HG02973 (cell line): ENCODE measurements at regions not wholly inside any gene's neighbourhood (a gene's known extent, or its start where the extent isn't known, plus 50 kb on each side); places are given as distances from the start of the nearest gene placed in this dataset.

Experiments
- ATAC-seq: cut with Tn5 transposase; IDR thresholded peaks from one replicate; pipeline ENCODE4 v1.9.1; 2021; ENCODE audit warnings: moderate library complexity; ENCODE audit not compliant: unreplicated experiment

DNA sequence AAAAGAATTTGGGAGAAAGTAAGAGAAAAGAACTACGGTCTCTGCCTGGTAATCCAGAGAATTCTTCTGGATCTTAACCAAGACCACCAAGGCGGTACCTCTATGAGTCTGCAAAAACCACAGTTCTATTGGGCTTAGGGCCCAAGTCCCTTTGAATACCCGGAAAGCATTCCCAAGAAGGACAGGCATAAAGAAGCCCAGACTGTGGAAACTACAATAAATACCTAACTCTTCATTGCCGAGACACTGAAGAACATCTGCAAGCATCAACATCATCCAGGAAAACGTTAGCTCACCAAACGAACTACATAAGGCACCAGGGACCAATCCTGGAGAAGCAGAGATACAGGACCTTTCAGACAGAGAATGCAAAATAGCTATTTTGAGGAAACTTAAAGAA lies 162.3 kb upstream of the TMC3 start:
- ATAC-seq = no peak

GRCh38 chr15:81534124-81534523 lies 160.1 kb upstream of the TMC3 start:
- no peak for ATAC-seq

GRCh38 chr15:81532001-81532400 lies 158.0 kb upstream of the TMC3 start:
- ATAC-seq = no peak

DNA sequence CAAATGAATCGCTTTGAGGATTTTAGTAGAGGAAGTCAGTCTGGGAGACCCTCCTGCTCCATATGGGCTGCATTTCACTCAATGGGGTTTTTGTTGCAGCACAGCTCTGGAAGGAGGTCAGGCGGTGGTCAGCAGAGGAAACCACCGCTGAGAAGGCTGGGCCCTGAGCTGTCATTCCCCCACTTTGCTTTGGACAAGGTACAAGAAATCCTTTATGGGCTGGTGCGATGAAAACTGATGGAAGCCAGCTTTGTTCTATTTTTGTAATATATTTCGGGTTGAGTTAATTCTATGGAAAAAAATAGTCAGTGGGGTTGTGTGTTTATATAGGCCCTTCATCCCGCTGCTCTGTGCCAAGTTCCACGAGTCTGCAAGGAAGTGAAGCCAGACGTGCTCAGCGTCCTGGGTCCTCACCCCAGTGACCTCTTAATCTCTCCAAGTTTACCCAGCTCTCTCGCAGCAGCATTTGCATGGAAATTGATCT lies 157.1 kb upstream of the TMC3 start:
- no peak for ATAC-seq

GRCh38 chr15:81530271-81530691 lies 156.3 kb upstream of the TMC3 start:
- no peak for ATAC-seq

GRCh38 chr15:81529481-81529880 lies 155.5 kb upstream of the TMC3 start:
- no peak for ATAC-seq

GRCh38 chr15:81526029-81526428 lies 152.0 kb upstream of the TMC3 start:
- ATAC-seq = no peak

- no peak for ATAC-seq
Observed at GRCh38 chr15:81524496-81524895, 150.5 kb upstream of the TMC3 start.

GRCh38 chr15:81523867-81524266 lies 149.9 kb upstream of the TMC3 start:
- ATAC-seq = no peak

- ATAC-seq = no peak
Observed at GRCh38 chr15:81520480-81520879, 146.5 kb upstream of the TMC3 start.

DNA sequence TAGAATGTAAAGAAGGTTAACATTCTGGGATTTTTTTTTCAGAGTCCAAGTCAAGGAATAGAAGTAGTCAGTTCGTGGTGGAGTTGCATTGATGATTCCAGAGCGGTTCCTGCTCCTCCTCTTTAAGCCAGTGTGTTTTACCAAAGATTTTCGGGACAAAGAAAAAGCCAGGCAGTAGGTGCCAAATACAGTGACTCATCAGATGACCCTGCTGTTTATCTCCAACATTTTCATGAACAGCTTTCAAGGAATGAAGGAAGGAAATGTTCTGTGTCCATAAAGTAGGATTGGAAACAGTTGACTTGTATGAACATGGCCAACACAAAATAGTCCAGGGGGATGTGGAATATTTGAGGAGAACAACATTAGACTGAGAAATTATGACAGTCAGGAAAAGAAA lies 142.4 kb upstream of the TMC3 start:
- no peak for ATAC-seq

GRCh38 chr15:81516012-81516411 lies 142.0 kb upstream of the TMC3 start:
- ATAC-seq = no peak

GRCh38 chr15:81514725-81515124 lies 140.7 kb upstream of the TMC3 start:
- ATAC-seq = no peak

DNA sequence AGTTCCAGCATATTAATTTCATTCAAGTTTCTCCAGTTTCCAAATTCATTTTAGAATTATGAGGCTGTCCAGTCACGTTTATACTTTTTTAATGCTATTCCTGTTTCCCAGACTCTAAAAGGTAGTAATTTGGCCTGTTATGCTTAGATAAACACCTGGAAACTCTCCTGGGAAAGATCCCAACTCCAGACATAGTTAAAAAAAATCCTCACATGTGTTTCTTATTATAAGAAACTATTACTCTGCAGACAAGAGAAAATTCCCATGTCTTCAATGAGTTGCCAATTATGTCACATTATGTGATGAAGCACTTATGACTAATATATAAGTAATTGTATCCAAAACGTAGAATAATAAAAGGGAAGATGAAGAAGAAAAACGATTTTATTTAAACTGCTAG lies 137.1 kb upstream of the TMC3 start:
- ATAC-seq = no peak

- ATAC-seq = no peak
Observed at GRCh38 chr15:81507831-81508230, 133.8 kb upstream of the TMC3 start.

- no peak for ATAC-seq
Observed at GRCh38 chr15:81506936-81507335, 132.9 kb upstream of the TMC3 start.

GRCh38 chr15:81506071-81506470 lies 132.1 kb upstream of the TMC3 start:
- no peak for ATAC-seq

DNA sequence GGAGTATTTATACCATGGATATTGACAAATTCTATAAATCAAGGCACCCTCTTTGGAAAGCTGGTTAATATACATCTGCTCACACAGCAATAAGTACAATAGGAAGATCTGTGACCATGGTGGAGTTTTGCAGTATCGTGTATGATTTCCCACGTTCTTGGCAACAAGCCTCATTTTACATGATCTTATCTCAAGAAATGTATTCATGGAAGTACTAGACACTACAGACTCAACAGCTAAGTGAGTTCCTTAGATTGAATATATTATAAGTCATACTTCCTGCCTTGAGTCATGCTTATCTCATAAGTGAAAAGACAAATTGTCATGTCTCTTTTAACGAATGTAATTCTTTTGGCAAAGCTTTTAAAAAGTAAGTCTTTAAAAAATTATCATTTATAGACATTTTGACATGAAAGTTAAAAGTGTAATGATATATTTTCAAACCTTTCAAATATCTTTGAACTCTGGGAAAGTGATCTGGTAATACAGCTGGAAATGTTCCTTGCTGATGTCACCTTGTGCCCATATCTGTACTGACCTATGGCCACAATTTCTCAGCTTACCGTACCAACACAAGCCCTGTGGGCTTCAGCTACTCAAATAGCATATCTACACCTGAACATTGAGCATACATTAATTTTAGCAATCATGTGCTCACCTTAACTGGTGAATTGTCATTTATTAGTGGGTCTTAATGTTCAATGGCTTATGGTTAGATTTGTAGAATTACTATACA lies 130.3 kb upstream of the TMC3 start:
- no peak for ATAC-seq

DNA sequence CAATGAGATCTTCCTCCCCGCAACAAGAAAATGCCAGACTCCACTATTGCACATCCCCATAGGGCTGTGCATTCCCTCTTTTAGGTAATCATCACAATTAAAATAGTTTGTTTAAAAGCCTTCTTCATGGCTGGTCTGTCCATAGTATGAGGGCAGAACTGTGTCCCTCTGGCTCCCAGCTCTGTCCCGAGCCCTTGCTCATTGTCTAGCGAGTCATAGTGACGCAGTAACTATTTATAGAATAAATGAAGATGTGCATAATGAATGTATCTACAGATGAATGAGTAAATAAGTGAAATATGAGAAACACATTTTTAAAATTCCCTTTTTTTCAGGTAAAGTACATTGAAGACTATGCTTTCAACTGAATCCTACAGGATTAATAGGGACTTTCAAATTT lies 128.4 kb upstream of the TMC3 start:
- ATAC-seq = no peak

GRCh38 chr15:81500081-81500480 lies 126.1 kb upstream of the TMC3 start:
- no peak for ATAC-seq

DNA sequence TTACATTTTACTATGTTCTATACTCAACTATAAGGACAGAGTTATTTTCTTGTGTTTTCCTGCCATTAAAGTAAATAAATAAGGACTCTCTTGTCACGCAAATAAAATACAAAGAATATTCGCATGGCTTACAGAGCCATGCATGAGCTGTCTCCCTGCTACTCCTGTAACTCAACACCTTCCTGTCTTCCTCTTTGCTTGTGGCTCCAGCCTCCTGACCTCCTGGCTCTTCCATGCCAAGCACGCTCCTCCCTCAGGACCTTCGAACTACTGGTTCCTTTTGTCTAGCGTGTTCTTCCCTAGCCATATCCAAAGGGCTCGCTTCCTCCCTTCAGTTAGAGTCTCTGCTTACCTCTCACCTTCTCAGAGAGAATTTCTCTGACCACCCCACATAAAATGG lies 124.3 kb upstream of the TMC3 start:
- no peak for ATAC-seq

DNA sequence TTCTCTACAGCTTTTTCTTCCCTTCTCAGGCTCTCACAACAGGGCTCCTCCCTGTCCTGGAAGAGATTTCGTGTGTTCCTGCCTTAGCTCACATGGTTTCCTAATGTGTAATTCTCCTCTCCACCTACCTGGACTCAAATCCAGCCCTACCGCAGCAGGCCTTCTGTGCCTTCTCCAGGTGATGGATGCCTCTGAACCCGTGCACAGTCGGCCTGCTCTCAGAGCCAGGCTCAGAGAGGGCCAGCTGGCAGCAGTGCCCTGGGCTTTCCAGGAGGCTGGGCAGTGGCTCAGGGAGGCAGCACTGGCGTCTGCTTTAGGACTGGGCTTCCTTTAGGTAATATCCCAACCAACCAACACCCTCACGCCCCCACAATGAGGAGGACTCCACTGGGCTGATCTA lies 123.2 kb upstream of the TMC3 start:
- ATAC-seq = no peak

- ATAC-seq = no peak
Observed at GRCh38 chr15:81495780-81496467, 121.9 kb upstream of the TMC3 start.
